K562 (cell line): ENCODE measurements at regions not wholly inside any gene's neighbourhood (a gene's known extent, or its start where the extent isn't known, plus 50 kb on each side); places are given as distances from the start of the nearest gene placed in this dataset.

Experiments
- BRD9 ChIP-seq: fragments of 450-650 bp; IDR thresholded peaks from 2 replicates; pipeline ENCODE4 v1.6.1; 2018; ENCODE audit warnings: low read depth; ENCODE audit not compliant: partially characterized antibody
- E2F6 ChIP-seq, 2 experiments: IDR thresholded peaks; 2 replicates each; pipeline ENCODE4 v1.6.1; 2011; ENCODE audit warnings: borderline replicate concordance in 1 of 2, control low read depth in 1 of 2, low read depth in 1 of 2, low read length in 1 of 2, mild to moderate bottlenecking in 1 of 2, mixed read lengths in 1 of 2, moderate library complexity in 1 of 2; ENCODE audit not compliant: insufficient read depth in 1 of 2, insufficient read length in 1 of 2, poor library complexity in 1 of 2, severe bottlenecking in 1 of 2; ENCODE audit errors: extremely low read depth in 1 of 2
- FOXA1 ChIP-seq: fragments of 450-650 bp; IDR thresholded peaks from 2 replicates; pipeline ENCODE4 v1.6.1; 2016; ENCODE audit warnings: mild to moderate bottlenecking, borderline replicate concordance
- KLF1 ChIP-seq: fragments of 450-650 bp; IDR thresholded peaks from 2 replicates; pipeline ENCODE4 v1.6.1; 2016; ENCODE audit warnings: missing genetic modification characterization, missing compliant biosample characterization
- NR2C2 ChIP-seq, 2 experiments: fragments of 200-800 bp in 1 of 2; sonication (Bioruptor generic) in 1 of 2; sonication (generic) in 1 of 2; formaldehyde crosslinking in 1 of 2; IDR thresholded peaks; 2 replicates each; pipeline versions ENCODE4 v1.6.1 to v1.8.0; 2016 to 2022; ENCODE audit warnings: mild to moderate bottlenecking in 1 of 2, missing compliant biosample characterization in 1 of 2, missing genetic modification characterization in 1 of 2, missing genetic modification reagents in 1 of 2
- PHF20 ChIP-seq: fragments of 450-650 bp; IDR thresholded peaks from 2 replicates; pipeline ENCODE4 v1.6.1; 2018; ENCODE audit not compliant: partially characterized antibody
- PURB ChIP-seq: sonication (generic); formaldehyde crosslinking; IDR thresholded peaks from 2 replicates; pipeline ENCODE4 v1.9.0; 2021; ENCODE audit warnings: low read depth, mild to moderate bottlenecking, missing genetic modification reagents
- SRSF3 ChIP-seq: fragments of 200-400 bp; formaldehyde crosslinking; IDR thresholded peaks from 2 replicates; pipeline ENCODE4 v1.6.1; 2016; ENCODE audit warnings: mild to moderate bottlenecking, low read length, moderate library complexity; ENCODE audit not compliant: insufficient read depth
- ZBED1 ChIP-seq: IDR thresholded peaks from 2 replicates; pipeline ENCODE4 v1.6.1; 2014
- ZBTB5 ChIP-seq: fragments of 450-650 bp; IDR thresholded peaks from 2 replicates; pipeline ENCODE4 v1.6.1; 2017; ENCODE audit warnings: antibody characterized with exemption
- ZBTB9 ChIP-seq: fragments of 450-650 bp; formaldehyde crosslinking; IDR thresholded peaks from 2 replicates; pipeline ENCODE4 v1.4.0; 2020; ENCODE audit warnings: mild to moderate bottlenecking, moderate library complexity
- ZNF318 ChIP-seq, 2 experiments: fragments of 450-650 bp; IDR thresholded peaks; 2 replicates each; pipeline ENCODE4 v1.6.1; 2016; ENCODE audit warnings: mild to moderate bottlenecking in 2 of 2, borderline replicate concordance in 1 of 2, low read depth in 1 of 2, moderate library complexity in 1 of 2
- ZNF780A ChIP-seq: fragments of 250-450 bp; sonication (Bioruptor Pico); IDR thresholded peaks from 2 replicates; pipeline ENCODE4 v1.5.0; 2021; ENCODE audit warnings: mild to moderate bottlenecking

- no peak for TF ChIP-seq ZNF318 (IDR thresholded peaks at IDR 0.05; ENCODE audit: borderline replicate concordance in 1 of 2, low read depth in 1 of 2)
- no peak for TF ChIP-seq E2F6 (IDR thresholded peaks at IDR 0.05; ENCODE audit: borderline replicate concordance in 1 of 2, extremely low read depth in 1 of 2, insufficient read depth in 1 of 2, insufficient read length in 1 of 2, low read depth in 1 of 2, low read length in 1 of 2, poor library complexity in 1 of 2, severe bottlenecking in 1 of 2)
- TF ChIP-seq SRSF3, result no peak
- no peak for TF ChIP-seq NR2C2 (CRISPR knock-in tag; IDR thresholded peaks at IDR 0.05)
- no peak for TF ChIP-seq NR2C2 (tag; IDR thresholded peaks at IDR 0.05)
- TF ChIP-seq PURB (CRISPR knock-in tag), result no peak
- no peak for TF ChIP-seq KLF1 (tag)
- TF ChIP-seq BRD9, result no peak
- TF ChIP-seq ZBED1, result no peak
- no peak for TF ChIP-seq ZBTB9 (CRISPR knock-in tag)
- no peak for TF ChIP-seq FOXA1
- no peak for TF ChIP-seq ZNF780A (CRISPR knock-in tag)
- no peak for TF ChIP-seq ZBTB5
- TF ChIP-seq PHF20, result no peak
Measured at GRCh38 chr1:115213130-115213529, 123.8 kb upstream of the TSPAN2 start (continued).
